CD4-positive, alpha-beta T cell treated with Interleukin-17A for 4 hours (primary cell): ENCODE measurements at regions not wholly inside any gene's neighbourhood (a gene's known extent, or its start where the extent isn't known, plus 50 kb on each side); places are given as distances from the start of the nearest gene placed in this dataset.

ENCODE experiments used
- DNase-seq: peaks from one replicate; pipeline ENCODE4 v3.0.0-alpha.2; 2020; ENCODE audit warnings: mixed read lengths

DNA sequence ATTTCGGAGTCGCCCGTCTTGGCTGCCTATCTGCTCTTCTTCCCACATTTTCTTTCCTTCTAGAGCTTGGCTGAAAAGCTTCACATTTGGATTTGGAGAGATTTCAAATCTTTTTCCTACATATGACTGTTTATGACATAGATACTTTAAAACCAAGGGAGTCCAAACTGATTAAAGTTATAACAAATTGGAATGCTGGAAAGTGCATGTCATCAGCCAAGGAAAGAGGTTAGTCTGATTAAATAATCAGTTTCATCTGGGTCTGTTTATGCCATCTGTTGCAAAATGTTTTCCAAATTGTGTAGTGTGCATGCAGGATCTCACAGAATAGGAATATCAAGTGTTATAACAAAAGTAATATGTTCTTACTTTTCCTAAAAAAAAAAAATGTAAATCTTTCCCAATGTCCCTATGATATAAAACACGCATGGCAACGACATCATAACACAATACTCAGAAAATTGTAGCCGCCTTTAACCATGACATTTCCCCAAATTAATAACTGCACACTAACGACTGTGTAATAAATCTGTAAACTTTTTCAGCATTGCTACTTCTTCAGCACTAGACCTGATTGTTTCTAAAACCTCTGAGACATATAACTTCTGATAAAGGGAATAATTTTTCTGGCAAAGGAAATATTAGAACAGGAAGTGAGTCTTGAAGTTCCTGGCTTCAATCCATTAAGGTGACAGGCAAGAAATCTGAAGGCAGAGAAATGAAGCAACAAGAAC lies 230.2 kb upstream of the FOXQ1 start:
- no peak for DNase-seq

DNA sequence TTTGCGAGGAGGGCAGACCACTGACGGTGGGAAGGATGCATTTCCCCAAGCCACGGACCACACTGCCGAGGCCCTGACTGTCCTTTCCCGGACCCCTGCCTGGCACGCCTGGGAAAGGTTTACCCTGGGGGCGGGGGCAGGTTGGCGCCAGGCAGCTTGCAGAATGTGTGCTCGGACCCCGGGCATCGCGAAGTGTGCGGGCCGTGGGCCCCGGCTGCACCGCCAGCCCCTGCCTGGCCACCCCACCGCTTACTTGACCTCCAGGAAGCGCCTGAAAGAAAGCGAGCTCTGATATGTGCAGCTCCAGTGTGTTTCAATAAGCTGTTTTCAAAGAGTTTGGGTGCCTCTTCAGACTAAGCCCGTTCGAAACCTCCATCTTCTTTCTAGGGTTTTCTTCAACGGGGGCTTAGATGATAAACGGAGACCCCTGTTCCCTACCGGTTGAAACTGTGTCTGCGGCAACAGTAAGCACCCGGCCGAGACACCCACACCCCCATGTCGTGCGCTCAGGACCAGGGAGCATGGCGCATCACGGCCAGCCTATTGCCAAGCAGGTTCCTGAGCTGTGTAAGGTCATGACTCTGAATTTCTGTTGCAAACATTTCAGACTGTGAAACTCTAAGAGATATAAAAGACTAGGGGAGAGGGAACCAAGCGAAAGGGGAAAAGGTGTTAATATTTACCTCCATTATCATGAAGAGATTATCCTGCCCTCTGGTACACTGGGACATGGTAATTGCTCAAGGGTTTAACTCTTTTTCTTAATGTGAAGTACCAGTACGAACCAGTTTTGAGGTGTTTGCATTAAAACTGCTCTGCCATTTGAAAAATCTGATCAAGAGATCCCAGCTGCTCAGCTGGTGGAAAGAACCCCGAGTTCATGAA lies 231.2 kb upstream of the FOXQ1 start:
- no peak for DNase-seq

DNA sequence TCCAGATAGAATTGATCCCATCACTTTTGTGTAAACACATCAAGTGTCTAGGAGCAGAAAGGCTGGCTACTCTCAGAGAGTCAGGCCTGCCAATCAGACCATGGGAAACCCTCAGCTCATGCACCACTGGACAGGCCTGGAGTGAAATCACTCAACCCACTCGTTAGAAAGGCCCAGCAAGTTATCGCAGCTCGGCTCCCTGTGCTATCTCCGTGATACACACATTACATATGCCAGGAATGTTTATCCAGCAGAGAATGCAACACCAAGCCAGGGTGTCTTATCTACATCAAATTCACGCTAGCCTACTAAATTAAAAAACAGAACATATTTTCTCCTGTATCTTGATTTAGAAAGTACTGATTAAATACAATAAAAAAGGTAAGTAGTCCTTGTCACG lies 232.4 kb upstream of the FOXQ1 start:
- no peak for DNase-seq

DNA sequence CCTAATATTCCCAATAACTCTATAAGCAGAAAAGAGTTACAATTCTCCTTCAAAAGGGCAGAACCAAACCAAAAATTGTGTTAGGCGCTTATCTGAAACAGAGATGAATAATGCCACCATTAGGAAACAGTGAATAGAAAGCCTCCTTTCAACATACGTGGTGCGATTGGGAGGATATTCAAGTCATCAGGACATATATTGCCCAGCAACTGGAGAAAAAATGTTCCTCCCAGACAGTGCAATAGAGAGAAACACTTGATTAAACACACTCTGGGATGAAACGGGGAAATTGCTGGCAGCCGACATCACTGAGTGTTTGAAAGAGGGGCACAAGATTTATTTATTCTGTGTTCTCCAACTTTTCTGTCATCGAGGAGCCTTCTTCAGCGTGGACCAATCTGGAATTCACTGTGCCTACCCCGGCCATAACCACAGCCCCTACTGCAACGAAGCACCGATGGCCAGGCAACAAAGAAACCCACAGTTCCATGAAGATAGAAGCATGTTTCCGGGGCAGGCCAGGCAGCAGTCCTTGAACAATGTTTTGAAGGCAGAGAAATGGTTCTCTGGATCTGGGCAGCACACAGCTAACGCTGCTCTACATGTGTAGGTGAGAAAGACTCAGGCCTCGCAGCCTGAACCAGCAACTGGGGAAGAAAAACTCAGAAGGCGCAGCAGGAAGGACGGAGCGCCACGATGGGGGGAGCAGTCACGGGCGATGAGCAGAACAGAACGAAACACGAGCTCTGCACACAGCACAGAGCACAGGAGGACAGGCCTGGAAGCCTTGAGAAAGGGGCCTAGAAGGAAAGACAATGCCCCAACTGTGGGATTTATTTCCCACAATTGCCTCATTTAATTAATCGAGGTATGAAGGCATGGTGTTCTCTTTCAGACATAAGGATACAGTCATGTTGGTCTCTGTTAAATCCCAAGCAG lies 234.2 kb upstream of the FOXQ1 start:
- DNase-seq = no peak

DNA sequence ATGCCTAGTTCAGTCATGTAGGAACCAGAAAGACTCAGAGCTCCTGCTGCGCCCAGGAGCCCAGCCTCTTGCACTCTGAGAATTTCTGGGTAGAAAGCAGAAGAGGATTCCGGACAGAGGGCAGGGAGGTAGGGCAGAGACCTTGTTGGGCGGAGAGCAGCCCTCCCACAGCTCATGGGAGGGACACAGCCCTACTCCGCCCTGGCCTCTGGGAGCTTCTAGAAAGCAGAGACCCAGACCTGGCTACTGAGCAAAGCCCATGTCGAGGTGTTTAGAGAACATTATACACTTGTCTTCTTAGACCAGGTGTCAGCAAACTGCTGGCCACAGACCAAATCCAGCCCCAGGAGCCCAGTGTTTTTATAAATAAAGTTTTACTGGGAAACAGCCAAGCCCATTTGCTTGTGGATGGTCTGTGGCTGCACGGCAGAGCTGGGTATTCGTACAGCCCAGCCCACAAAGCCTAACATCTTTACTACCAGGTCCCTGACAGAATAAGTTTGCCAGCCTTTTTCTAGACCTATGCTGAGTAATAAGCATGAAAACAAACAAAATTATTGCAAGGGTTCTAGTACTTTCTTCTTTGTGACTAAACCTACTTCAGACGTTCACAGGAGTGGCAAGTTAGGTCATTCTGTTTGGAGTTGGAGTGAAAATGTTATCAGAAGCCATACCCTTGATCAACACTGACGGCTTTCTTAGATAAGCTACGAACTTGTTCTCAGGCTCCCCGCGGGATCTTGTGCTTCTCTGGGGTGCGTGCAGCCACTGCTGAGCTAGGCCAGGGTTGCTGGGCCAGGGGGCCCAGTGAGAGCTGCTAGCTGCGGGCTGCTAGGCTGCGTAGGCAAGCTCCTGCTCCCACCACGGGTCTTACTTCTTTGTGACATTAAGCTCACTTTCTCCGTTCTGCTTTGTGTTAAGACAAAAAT lies 235.1 kb upstream of the FOXQ1 start:
- DNase-seq = no peak

DNA sequence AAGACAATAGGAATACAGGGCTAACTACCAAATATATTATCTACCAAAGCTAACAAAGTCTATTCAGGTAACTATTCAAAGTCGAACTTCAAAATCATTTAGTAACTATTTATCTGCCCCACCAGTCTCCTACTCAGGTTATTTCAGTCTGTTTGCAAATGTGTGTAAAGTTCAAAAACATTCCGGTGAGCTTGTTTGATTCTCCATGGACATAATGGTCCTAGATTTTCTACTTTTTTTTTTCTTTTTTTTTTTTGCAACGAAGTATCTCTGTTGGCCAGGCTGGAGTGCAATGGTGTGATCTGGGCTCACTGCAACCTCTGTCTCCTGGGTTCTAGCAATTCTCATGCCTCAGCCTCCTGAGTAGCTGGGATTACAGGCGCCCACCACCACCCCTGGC lies 236.0 kb upstream of the FOXQ1 start:
- DNase-seq = no peak

DNA sequence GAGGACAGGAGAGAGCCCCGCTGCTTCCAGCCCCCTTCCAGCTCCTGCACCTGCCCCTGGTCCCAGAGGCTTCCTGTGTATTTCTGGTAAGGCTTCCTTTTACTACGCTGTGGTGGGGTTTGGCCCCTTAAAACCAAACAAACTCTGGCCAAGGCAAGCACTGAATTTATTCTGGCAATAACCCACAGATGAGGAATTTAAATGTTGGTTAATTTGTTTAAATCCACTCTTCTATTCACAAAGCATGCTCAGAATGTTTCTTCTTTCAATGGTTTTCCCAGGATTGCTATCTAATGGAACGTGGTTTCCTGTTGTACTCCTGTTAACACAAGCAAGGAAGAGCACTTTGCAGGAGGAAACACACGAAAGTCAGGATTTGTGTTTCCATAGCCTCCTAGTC lies 236.5 kb upstream of the FOXQ1 start:
- DNase-seq = no peak

DNA sequence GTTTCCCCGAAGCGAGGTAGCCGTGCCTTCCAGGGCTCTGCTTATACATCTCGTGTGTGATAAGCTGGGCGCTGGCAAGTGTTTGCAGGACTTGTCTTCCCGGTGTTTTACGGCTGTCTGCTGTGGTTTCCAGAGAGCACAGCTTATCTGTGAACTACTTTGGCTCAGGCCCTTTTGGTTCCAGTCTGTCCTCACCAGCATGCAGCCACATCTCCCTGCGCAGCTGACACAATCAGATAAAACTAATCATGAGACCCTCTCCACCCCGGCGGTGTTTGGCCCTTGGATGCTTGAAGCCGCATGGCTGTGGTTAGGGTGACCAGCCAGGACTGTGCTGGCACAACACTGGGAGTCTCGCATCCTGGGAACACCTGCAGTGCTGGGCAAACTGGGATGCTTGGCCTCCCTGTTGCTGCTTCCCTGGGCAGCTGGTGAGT lies 241.8 kb upstream of the FOXQ1 start:
- DNase-seq = no peak

DNA sequence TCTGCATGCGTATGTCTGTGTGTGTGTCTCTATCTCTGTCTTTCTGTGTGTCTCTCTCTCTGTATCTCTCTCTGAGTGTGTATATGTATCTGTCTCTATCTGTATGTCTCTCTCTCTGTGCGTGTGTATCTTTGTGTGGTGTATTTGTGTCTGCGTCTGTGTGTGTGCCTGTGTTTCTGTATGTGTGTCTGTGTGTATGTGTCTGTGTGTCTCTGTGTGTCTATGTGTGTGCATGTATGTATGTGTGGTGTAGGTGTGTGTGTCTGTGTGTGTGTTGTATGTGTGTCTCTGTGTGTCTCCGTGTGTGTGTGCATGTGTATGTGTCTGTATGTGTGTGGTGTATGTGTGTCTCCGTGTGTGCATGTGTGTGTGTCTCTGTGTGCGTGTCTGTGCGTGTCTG lies 243.0 kb upstream of the FOXQ1 start:
- no peak for DNase-seq

DNA sequence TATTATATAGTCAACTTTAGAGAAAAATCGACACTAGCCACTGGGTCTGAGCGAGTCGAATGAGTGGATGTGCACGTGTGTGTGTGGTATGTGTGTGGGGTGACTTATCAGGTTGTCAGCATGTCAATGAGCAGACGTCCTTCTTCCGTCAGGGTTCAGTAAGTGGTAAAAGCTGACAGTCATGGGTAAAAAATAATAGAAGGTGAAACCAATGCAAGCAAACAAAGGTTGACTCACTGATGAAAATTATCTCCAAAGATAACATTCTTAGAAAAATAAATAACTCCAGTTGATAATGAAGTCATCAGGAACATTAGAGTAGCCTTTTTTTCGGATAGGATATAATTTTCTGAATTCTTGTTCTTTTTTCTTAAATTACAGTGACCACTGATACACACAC lies 243.8 kb upstream of the FOXQ1 start:
- DNase-seq = no peak

DNA sequence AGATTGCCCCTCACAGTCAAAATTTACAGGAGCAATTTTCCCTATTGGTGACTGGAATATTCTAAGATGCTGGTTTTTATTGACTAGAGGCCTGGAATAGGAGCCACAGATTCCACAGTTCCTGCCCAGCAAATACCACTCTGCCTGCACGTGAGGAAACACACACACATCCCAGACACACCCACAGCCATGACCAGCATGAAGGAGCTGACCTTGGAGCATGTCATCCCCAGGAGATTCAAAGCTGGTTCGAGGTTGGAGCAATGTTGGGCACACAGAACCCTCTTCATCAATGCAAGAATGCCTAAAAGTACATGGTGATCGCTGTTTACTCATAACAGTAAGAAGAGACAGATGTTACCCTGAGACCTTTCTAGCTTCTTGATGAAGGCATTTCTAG lies 244.6 kb upstream of the FOXQ1 start:
- no peak for DNase-seq

DNA sequence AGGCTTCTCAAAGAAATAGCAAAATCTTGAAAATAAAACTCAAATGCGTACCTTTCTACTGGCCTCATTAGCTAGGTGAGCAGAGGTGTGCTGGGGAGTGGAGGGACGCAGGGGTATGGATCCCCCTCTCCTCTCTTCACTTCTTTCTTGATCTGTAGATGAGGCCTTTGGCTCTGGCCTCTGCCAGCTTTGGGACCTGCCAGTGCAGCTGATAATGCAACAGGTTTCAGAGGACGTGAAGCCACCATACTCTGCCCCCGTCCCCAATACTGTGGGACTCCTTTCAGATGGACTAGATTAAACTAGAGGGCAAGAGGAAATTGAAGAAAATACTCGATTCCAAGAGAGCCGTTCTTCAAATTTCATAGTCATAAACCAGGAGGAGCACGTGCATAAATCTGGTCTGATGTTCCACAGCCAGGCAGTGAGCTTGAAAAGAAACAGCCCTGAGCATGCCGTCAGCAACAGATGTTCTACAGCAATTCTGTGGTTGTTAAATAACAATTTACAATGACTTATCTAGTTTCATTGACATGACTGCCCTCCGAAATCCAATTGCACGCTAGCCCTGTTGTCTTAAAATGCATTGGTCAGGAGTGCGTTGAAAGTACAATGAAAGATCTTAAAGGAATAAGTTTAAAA lies 245.3 kb upstream of the FOXQ1 start:
- no peak for DNase-seq

DNA sequence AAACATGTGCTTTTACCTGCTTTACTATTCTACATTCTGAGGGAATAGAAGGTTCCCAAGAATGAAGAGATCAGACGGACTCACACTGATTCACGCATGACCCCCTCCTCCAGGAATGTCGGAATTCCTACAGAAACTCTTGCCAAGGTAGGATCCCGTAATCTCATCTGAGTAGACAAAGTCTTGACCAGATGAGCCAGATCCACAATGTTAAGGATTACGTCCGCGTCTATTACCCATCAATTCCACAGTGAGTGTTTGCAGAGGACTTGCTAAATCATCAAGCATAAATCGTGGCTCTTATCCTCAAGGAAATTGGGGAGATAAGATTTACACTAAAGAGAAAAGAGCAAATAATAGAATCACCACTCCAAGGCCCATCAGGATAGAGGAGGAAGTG lies 245.9 kb upstream of the FOXQ1 start:
- no peak for DNase-seq

DNA sequence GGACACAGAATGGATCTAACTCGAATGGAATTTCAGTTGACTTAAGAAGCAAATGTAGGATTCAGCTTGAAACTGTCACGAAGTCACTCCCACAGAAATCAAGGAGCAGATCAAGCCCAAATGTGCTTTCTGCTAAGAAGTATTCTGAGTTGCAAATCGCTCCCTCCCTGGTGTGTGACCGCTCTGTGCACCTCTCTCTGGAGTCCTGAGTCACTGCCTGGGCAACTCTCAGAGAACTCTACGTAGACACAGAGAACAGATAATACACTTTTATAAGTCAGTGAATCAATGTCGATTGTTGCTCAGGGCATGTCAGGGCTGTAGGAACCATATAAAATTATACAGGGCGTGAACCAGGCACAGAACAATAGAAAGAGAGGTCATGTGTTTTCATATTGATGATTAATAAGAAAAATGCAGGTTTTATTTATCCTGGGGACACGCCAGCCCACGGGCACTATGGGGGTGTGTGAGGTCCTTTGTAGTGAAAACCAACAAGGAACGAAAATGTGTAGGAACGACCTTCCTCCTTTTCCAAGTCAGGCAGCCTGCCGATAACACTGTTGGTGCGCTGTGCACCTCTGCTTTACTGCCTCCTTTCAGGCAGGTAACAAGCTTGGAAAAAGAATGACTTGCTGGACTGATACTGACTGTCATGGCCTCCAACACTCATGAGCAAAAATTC lies 248.1 kb upstream of the FOXQ1 start:
- DNase-seq = no peak

DNA sequence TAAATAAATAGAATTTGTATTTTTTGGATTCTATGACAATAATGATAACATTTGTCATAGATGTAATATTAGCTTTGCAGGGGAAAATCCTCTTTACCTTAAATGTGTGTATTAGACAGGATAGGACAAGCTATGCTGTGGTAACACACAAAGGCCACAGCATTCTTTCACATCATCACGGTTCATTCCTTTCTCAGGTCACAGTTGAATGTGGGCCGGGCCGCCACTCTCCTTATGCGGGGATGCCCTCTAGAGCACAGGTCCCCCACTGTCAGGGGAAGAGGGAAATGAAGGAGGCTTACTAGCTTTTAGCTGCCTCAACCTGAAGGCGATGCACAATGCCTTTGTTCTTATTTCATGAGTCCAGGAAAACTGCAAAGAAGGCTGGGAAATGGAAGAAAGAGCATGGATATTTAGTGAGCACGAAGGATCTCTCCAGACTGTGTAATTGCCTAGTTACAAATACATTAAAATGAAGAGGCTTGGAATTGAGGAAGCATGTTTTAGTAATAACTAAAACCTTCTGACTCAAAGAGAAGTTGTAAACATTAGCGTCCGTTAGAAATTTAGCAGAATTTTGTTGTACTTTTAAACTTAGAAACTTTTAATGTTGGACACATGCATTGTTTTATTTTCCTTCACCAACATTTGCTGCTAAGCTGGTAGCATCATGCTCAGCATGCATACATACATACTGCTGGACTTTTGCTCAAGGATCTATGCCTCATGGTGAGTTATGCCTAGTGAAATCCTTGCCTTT lies 248.9 kb upstream of the FOXQ1 start:
- DNase-seq = no peak

DNA sequence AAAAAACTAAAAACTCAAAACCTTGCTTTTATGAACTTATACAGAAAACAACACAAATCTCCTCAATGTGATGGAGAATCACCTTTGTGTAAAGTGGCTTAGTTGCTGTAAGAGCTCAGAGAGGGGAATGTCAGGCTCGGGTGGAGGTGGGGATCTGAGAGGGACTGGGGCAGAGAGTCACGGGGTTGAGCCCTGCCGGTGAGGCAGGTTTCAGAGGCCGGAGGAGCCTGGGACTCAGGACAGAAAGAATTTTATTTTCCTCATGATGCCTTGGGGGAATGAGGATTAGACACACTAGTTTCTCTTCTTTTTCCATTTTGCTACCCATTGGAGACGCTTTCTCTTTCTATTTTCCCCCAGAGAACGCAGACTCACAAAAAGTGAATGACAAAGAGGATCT lies 252.3 kb upstream of the FOXQ1 start:
- DNase-seq = no peak

DNA sequence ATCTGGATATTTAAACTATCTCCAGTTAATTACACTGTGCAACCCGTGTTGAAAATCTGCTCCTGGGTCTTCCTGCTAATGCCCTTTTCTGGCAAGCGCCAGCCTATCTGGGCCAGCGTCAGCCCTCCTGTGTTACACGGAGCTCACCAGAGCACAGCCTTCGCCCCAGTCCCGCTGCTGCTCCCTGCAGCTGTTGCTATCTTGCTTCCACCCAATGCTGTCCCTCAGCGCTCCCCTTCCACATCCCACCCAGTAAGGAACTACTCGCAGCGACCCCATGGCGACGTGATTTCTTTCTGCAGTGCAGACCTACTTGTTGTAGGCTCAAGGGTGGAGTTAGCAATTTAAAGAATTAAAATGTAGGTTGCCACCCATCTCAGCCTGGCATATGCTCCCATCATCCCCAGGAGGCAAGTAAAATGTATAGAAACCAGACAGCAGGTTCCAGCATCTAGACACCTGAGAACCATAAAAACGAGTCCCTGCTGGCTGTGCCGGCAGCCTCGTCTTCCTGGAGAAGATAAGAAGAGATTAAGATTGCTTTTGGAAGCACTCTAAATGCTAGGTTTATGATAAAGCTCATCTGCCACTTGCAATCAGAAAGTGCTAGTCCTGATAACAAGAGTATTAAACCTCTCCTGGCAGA lies 254.3 kb upstream of the FOXQ1 start:
- no peak for DNase-seq

DNA sequence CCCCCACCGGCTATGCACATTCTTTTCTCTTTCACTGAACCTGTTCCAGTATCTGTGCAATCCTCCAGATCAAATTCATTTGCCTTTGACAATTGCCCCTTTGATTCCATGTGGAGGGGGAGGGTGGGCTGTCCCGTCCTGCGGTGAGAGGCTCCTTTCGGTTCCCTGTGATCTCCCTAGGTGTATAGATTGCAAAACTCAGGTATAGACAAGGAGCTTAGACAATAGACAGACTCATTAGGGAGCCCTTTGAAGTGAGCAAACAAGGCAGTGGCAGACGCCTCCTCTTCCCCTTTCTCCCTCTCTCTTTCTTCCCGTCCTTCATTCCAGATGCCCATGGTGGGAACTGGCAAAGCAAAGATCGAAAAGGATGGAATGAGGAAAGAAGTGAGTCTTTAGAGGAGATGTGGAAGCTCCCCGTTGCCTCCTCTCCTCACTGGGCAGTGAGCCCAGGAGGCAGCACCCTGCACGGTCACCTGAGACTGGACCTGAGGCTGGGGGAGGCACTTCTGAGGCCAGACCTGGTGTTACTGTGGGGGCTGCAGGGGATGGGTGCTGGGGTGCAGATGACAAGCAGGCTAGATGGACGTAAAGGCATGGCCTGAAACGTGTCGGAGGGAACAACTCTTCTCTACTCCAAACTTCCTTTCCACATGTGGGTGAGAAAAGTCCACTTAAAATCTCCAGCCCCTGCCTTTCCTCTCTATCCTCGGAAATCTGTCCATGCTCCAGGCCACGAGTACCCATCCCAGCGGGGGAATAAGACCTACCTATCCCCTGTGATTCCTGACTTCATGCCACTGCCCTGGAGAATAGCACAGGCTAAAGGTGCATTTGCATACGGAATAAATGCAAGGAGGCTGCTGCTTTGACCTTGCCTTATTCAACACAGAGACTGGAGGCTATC lies 256.6 kb upstream of the FOXQ1 start:
- no peak for DNase-seq

DNA sequence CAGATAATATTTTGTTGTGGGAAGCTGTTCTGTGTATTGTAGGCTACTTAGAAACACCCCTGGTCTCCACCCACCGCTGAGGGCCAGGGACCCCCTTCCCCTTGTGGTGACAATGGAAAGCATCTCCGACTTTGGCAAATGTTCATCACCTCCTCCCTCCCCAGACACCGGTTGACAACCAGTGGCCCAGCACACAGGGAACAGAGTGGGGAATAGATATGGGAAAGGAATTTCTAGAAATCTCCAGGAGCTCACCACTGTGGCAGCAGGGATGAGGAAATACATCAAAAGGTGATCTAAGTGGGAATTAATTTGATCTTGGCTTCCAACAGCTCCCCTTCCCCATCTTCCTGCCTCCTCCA lies 257.3 kb upstream of the FOXQ1 start:
- no peak for DNase-seq
